ENCODE measurements at regions not wholly inside any gene's neighbourhood (a gene's known extent, or its start where the extent isn't known, plus 50 kb on each side); places are given as distances from the start of the nearest gene placed in this dataset.

GRCh38 chr4:164070625-164071024, 576.1 kb downstream of the TMA16 start:
- TF ChIP-seq CTCF (IDR thresholded peaks at IDR 0.05) (no peak), TCF7 (CRISPR knock-in tag; IDR thresholded peaks at IDR 0.05; ENCODE audit: low read depth) (no peak), NFYB (CRISPR knock-in tag; conservative IDR thresholded peaks at IDR 0.05; ENCODE audit: low read depth) (no peak), ATF2 (CRISPR knock-in tag; IDR thresholded peaks at IDR 0.05; ENCODE audit: borderline replicate concordance, low read depth) (no peak), ZNF263 (CRISPR knock-in tag; IDR thresholded peaks at IDR 0.05; ENCODE audit: low read depth) (no peak), ATF3 (CRISPR knock-in tag; conservative IDR thresholded peaks at IDR 0.05) (no peak), E2F4 (CRISPR knock-in tag; IDR thresholded peaks at IDR 0.05; ENCODE audit: borderline replicate concordance, low read depth) (no peak), SMAD3 (CRISPR knock-in tag; IDR thresholded peaks at IDR 0.05; ENCODE audit: borderline replicate concordance) (no peak), ATF6 (CRISPR knock-in tag; IDR thresholded peaks at IDR 0.05) (no peak), ESRRA (CRISPR knock-in tag; IDR thresholded peaks at IDR 0.05; ENCODE audit: borderline replicate concordance) (no peak), ZNF512 (CRISPR knock-in tag; IDR thresholded peaks at IDR 0.05; ENCODE audit: borderline replicate concordance) (no peak), NR2C2 (CRISPR knock-in tag; IDR thresholded peaks at IDR 0.05) (no peak), ZMAT4 (CRISPR knock-in tag; IDR thresholded peaks at IDR 0.05) (no peak)

Data from WTC11 (cell line).